SU-DHL-6 (cell line): ENCODE measurements at regions not wholly inside any gene's neighbourhood (a gene's known extent, or its start where the extent isn't known, plus 50 kb on each side); places are given as distances from the start of the nearest gene placed in this dataset.

Experiments used
- CTCF ChIP-seq: fragments of 200-600 bp; sonication (generic); IDR thresholded peaks from one replicate; pipeline ENCODE4 v1.5.1; 2017; ENCODE audit warnings: antibody characterized with exemption, mild to moderate bottlenecking, low read length, moderate library complexity; ENCODE audit not compliant: insufficient read depth, poor library complexity, severe bottlenecking
- EZH2phosphoT487 ChIP-seq: fragments of 200-600 bp; sonication (generic), shearing (Covaris generic); conservative IDR thresholded peaks from 2 replicates; pipeline ENCODE4 v1.6.1; 2018; ENCODE audit warnings: mild to moderate bottlenecking, antibody characterized with exemption, low read length, moderate library complexity, mixed read lengths

- TF ChIP-seq CTCF (no peak), EZH2phosphoT487 (no peak)
Observed at GRCh38 chr14:34029921-34030334, 79.1 kb upstream of the EGLN3 start.
